HEK293T (cell line): ENCODE measurements at regions not wholly inside any gene's neighbourhood (a gene's known extent, or its start where the extent isn't known, plus 50 kb on each side); places are given as distances from the start of the nearest gene placed in this dataset.

Source experiments
- L3MBTL2 ChIP-seq: fragments of 450-650 bp; conservative IDR thresholded peaks from 2 replicates; pipeline ENCODE4 v1.6.1; 2016; ENCODE audit warnings: mild to moderate bottlenecking
- PKNOX1 ChIP-seq: fragments of 450-650 bp; IDR thresholded peaks from 2 replicates; pipeline ENCODE4 v1.6.1; 2016
- SUZ12 ChIP-seq: fragments of 450-650 bp; IDR thresholded peaks from 2 replicates; pipeline ENCODE4 v1.6.1; 2016; ENCODE audit warnings: mild to moderate bottlenecking
- ZNF384 ChIP-seq: fragments of 450-650 bp; IDR thresholded peaks from 2 replicates; pipeline ENCODE4 v1.6.1; 2016

- peak; percentile 67 for TF ChIP-seq PKNOX1
- TF ChIP-seq L3MBTL2, result no peak
- TF ChIP-seq ZNF384, result no peak
- TF ChIP-seq SUZ12, result no peak
Observed at GRCh38 chr13:78786459-78786858, 127.5 kb upstream of the OBI1 start.
